T-cell (primary cell): ENCODE measurements at regions not wholly inside any gene's neighbourhood (a gene's known extent, or its start where the extent isn't known, plus 50 kb on each side); places are given as distances from the start of the nearest gene placed in this dataset.
"Not testable (repeated sequence)": the region's sequence is repeated elsewhere in the genome, so short reads cannot be mapped to it uniquely, and the experiment has no call there.

Source experiments
- ATAC-seq, 4 experiments: fragments of 200-7000 bp in 3 of 4; fragments of 150-1000 bp in 1 of 4; cut with Tn5 transposase; replicated peaks in 1 of 4; 1 replicate in 3 of 4; 2 replicates in 1 of 4; pipeline ENCODE4 v1.10.0; 2021; ENCODE audit warnings: moderate library complexity in 3 of 4, mild to moderate bottlenecking in 2 of 4, moderate number of reproducible peaks in 1 of 4
- CTCF ChIA-PET, 2 donors: fragments of 300-600 bp; sonication (Branson Sonifier 250); formaldehyde crosslinking; loops; one replicate each; lab custom pipeline; 2022; ENCODE audit warnings: antibody characterized with exemption in 2 of 2; lab: Charles Lee
- POLR2A ChIA-PET, 2 donors: fragments of 300-600 bp; sonication (Branson Sonifier 250); formaldehyde crosslinking; loops; one replicate each; lab custom pipeline; 2022; ENCODE audit warnings: antibody characterized with exemption in 2 of 2; lab: Charles Lee
- DNase-seq, 35 experiments: peaks; one replicate each; pipeline versions ENCODE4 v3.0.0 to v3.0.0-alpha.2; 2013 to 2023
- H3K27ac ChIP-seq: one replicate; pipeline ENCODE4 v1.5.1; 2013; ENCODE audit warnings: low read length
- H3K27me3 ChIP-seq, 2 experiments: replicated peaks in 1 of 2; 1 replicate in 1 of 2; 2 replicates in 1 of 2; pipeline versions ENCODE4 v1.6.1 to v1.7.0; 2013; ENCODE audit warnings: low read length in 1 of 2, mixed read lengths in 1 of 2; ENCODE audit not compliant: control insufficient read depth in 2 of 2, insufficient read depth in 2 of 2; ENCODE audit errors: extremely low read depth in 1 of 2
- H3K36me3 ChIP-seq, 2 donors: 1 replicate in 1 of 2; 2 replicates in 1 of 2; pipeline versions ENCODE4 v1.6.1 to v1.7.0; 2013; ENCODE audit warnings: low read length in 1 of 2; ENCODE audit not compliant: control insufficient read depth in 2 of 2, insufficient read depth in 1 of 2; ENCODE audit errors: extremely low read depth in 1 of 2
- H3K4me1 ChIP-seq, 2 experiments: 1 replicate in 1 of 2; 2 replicates in 1 of 2; pipeline versions ENCODE4 v1.6.1 to v1.7.0; 2013; ENCODE audit warnings: low read length in 2 of 2, mixed read lengths in 1 of 2; ENCODE audit not compliant: insufficient read depth in 2 of 2, control insufficient read depth in 1 of 2; ENCODE audit errors: extremely low read depth in 1 of 2
- H3K4me3 ChIP-seq, 2 donors: 1 replicate in 1 of 2; 2 replicates in 1 of 2; pipeline versions ENCODE4 v1.5.1 to v1.7.0; 2013; ENCODE audit warnings: mild to moderate bottlenecking in 2 of 2, low read length in 1 of 2, moderate library complexity in 1 of 2; ENCODE audit not compliant: control insufficient read depth in 1 of 2; ENCODE audit errors: extremely low read depth in 1 of 2
- H3K9me3 ChIP-seq: 2 replicates; pipeline ENCODE4 v1.7.0; 2013
- H3K27ac Mint-ChIP-seq, 2 donors: one replicate each; pipeline ENCODE4 v1.8.0; 2020 to 2021; ENCODE audit warnings: mild to moderate bottlenecking in 2 of 2, mixed read lengths in 2 of 2
- H3K27me3 Mint-ChIP-seq, 2 donors: one replicate each; pipeline ENCODE4 v1.8.0; 2021 to 2022; ENCODE audit warnings: mixed read lengths in 2 of 2
- H3K36me3 Mint-ChIP-seq: one replicate; pipeline ENCODE4 v1.8.0; 2021; ENCODE audit warnings: mixed read lengths
- H3K4me1 Mint-ChIP-seq, 3 donors: one replicate each; pipeline ENCODE4 v1.8.0; 2020 to 2022; ENCODE audit warnings: mixed read lengths in 3 of 3, mild to moderate bottlenecking in 1 of 3
- H3K4me3 Mint-ChIP-seq, 3 donors: one replicate each; pipeline ENCODE4 v1.8.0; 2020 to 2022; ENCODE audit warnings: mild to moderate bottlenecking in 3 of 3, mixed read lengths in 3 of 3, moderate library complexity in 3 of 3
- H3K9me3 Mint-ChIP-seq, 3 donors: one replicate each; pipeline ENCODE4 v1.8.0; 2020 to 2022; ENCODE audit warnings: mixed read lengths in 3 of 3
- WGBS: methylation state at CpG from one replicate; pipeline ENCODE4 v1.1.5; 2013; ENCODE audit warnings: missing lambda C conversion rate; ENCODE audit not compliant: insufficient coverage; 5-methylcytosine and 5-hydroxymethylcytosine counted together

- CTCF ChIA-PET, H3K4me3 Mint-ChIP-seq, H3K27ac Mint-ChIP-seq, H3K4me1 Mint-ChIP-seq, H3K36me3 Mint-ChIP-seq, H3K4me1 ChIP-seq, H3K27me3 ChIP-seq, H3K36me3 ChIP-seq, DNase-seq, ATAC-seq, H3K4me3 ChIP-seq, H3K27ac ChIP-seq, H3K9me3 ChIP-seq, H3K27me3 Mint-ChIP-seq: not testable (repeated sequence)
- POLR2A ChIA-PET, result interaction anchor here in 1 of 2 donors (0.6 kb wide), 1 partner anchor 987 kb away, joined by 3 read pairs; no protein-coding TSS in a partner anchor
- peaks cover 2 to 15% (median 8%) of the 10 kb centered on the region in 3 donors for H3K9me3 Mint-ChIP-seq
- 80% methylated on average over 1 of the region's 6 CpGs for WGBS
Measured at GRCh38 chr9:78172610-78173009, 63.3 kb upstream of the CEP78 start.

- no peaks in the 10 kb centered on the region for H3K4me1 ChIP-seq
- ATAC-seq (no peak), DNase-seq (no peak)
- CTCF ChIA-PET, result no interaction called here
- no peaks in the 10 kb centered on the region for H3K9me3 ChIP-seq
- no peaks in the 10 kb centered on the region for H3K36me3 ChIP-seq
- peaks cover 2% of the 10 kb centered on the region for H3K36me3 Mint-ChIP-seq
- H3K27ac Mint-ChIP-seq, result no peak overlapping the region
- H3K27me3 ChIP-seq, result no peaks in the 10 kb centered on the region
- H3K4me1 Mint-ChIP-seq, result no peaks in the 10 kb centered on the region
- H3K4me3 ChIP-seq, result no peak overlapping the region
- WGBS, result no CpG with 5 or more reads among the region's 1 CpG
- POLR2A ChIA-PET, result no interaction called here
- H3K27me3 Mint-ChIP-seq, result no peaks in the 10 kb centered on the region
- no peak overlapping the region for H3K27ac ChIP-seq
- H3K9me3 Mint-ChIP-seq, result peaks cover 2 to 15% (median 8%) of the 10 kb centered on the region in 3 donors
- H3K4me3 Mint-ChIP-seq, result no peak overlapping the region
Measured at GRCh38 chr9:78171651-78172050, 64.2 kb upstream of the CEP78 start.

GRCh38 chr9:78169125-78169524 lies 66.8 kb upstream of the CEP78 start:
- H3K4me1 ChIP-seq, result no peaks in the 10 kb centered on the region
- no peaks in the 10 kb centered on the region for H3K36me3 ChIP-seq
- Mint-ChIP-seq H3K4me1 (no peaks in the 10 kb centered on the region), H3K9me3 (peaks cover 4 to 18% (median 8%) of the 10 kb centered on the region in 3 donors), H3K36me3 (peaks cover 2% of the 10 kb centered on the region), H3K27me3 (no peaks in the 10 kb centered on the region), H3K4me3 (no peak overlapping the region), H3K27ac (no peak overlapping the region)
- peaks cover 2% of the 10 kb centered on the region for H3K9me3 ChIP-seq
- CTCF ChIA-PET, result no interaction called here
- no peak for DNase-seq
- H3K4me3 ChIP-seq, result no peak overlapping the region
- POLR2A ChIA-PET, result no interaction called here
- no peaks in the 10 kb centered on the region for H3K27me3 ChIP-seq
- no CpG with 5 or more reads among the region's 6 CpGs for WGBS
- ATAC-seq, result no peak
- H3K27ac ChIP-seq, result no peak overlapping the region

- Histone ChIP-seq H3K27ac (no peak overlapping the region), H3K27me3 (no peaks in the 10 kb centered on the region), H3K36me3 (no peaks in the 10 kb centered on the region), H3K9me3 (peaks cover 2% of the 10 kb centered on the region), H3K4me3 (no peak overlapping the region), H3K4me1 (no peaks in the 10 kb centered on the region)
- POLR2A ChIA-PET, result no interaction called here
- no peaks in the 10 kb centered on the region for H3K27me3 Mint-ChIP-seq
- ATAC-seq, result no peak
- CTCF ChIA-PET, result no interaction called here
- H3K4me3 Mint-ChIP-seq, result no peak overlapping the region
- H3K27ac Mint-ChIP-seq, result no peak overlapping the region
- peaks cover 9% of the 10 kb centered on the region for H3K36me3 Mint-ChIP-seq
- peaks cover 7 to 23% (median 12%) of the 10 kb centered on the region in 3 donors for H3K9me3 Mint-ChIP-seq
- WGBS, result no CpG with 5 or more reads among the region's 2 CpGs
- DNase-seq, result no peak
- no peaks in the 10 kb centered on the region for H3K4me1 Mint-ChIP-seq
Measured at GRCh38 chr9:78167356-78167755, 68.5 kb upstream of the CEP78 start.

DNA sequence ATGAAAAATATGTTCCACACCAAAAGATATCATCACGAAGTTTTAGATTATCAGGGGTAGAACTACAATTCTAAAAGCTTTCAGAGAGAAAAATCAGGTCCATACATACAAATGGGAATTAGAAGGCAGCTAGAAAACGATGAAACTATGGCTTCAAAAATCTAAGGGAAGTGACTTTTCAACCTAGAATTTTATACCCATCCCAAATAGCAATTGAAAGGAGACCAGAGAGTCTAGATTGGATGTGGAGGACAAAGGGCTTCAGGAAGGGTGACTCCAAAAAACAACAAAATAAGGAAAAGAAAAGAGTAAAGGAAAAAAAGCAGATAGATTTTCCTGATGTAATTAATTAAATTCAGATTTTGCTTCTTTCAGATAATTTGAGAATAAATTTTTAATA lies 72.0 kb upstream of the CEP78 start:
- Histone ChIP-seq H3K27ac (no peak overlapping the region), H3K27me3 (no peaks in the 10 kb centered on the region), H3K36me3 (no peaks in the 10 kb centered on the region), H3K4me1 (no peaks in the 10 kb centered on the region), H3K4me3 (no peak overlapping the region), H3K9me3 (peaks cover 2% of the 10 kb centered on the region)
- no CpG with 5 or more reads among the region's 2 CpGs for WGBS
- ChIA-PET POLR2A (no interaction called here), CTCF (no interaction called here)
- ATAC-seq, result no peak
- peaks cover 7 to 21% (median 12%) of the 10 kb centered on the region in 3 donors for H3K9me3 Mint-ChIP-seq
- peaks cover 14% of the 10 kb centered on the region for H3K36me3 Mint-ChIP-seq
- no peaks in the 10 kb centered on the region for H3K4me1 Mint-ChIP-seq
- no peaks in the 10 kb centered on the region for H3K27me3 Mint-ChIP-seq
- no peak for DNase-seq
- H3K4me3 Mint-ChIP-seq, result no peak overlapping the region
- H3K27ac Mint-ChIP-seq, result no peak overlapping the region

DNA sequence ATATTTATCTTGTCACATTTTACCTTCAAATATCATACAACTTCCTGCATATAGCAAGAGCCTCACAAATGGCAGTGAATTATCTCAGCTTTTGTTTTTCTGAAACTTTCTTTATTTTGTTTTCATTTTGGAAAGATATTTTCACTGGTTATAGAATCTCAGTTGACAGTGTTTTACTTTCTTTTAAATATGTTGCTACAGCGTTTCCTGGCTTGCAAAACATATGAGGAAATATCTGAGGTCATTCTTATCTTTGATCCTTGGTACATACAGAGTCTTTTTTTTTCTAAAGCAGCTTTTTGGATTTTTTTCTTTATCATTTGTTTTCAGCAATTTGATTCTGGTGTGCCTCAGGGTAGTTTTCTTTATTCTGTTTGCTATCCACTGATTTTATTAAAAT lies 77.6 kb upstream of the CEP78 start:
- ATAC-seq (no peak), DNase-seq (no peak)
- ChIA-PET POLR2A (no interaction called here), CTCF (no interaction called here)
- Mint-ChIP-seq H3K27ac (no peak overlapping the region), H3K9me3 (peaks cover 4 to 24% (median 5%) of the 10 kb centered on the region in 3 donors), H3K4me1 (no peaks in the 10 kb centered on the region), H3K27me3 (no peaks in the 10 kb centered on the region), H3K36me3 (peaks cover 7% of the 10 kb centered on the region), H3K4me3 (no peak overlapping the region)
- Histone ChIP-seq H3K27ac (no peak overlapping the region), H3K4me3 (no peak overlapping the region), H3K9me3 (peaks cover 3% of the 10 kb centered on the region), H3K36me3 (no peaks in the 10 kb centered on the region), H3K4me1 (no peaks in the 10 kb centered on the region), H3K27me3 (no peaks in the 10 kb centered on the region)
- WGBS, result no CpG with 5 or more reads among the region's 1 CpG

GRCh38 chr9:78150983-78151356 lies 84.9 kb upstream of the CEP78 start:
- ChIA-PET POLR2A (no interaction called here), CTCF (no interaction called here)
- Mint-ChIP-seq H3K36me3 (no peaks in the 10 kb centered on the region), H3K4me3 (no peak overlapping the region), H3K9me3 (peaks cover 0 to 4% (median 0%) of the 10 kb centered on the region in 3 donors), H3K27ac (no peak overlapping the region), H3K27me3 (no peaks in the 10 kb centered on the region), H3K4me1 (no peaks in the 10 kb centered on the region)
- no peaks in the 10 kb centered on the region for H3K9me3 ChIP-seq
- H3K27me3 ChIP-seq, result peaks cover 0 to 6% of the 10 kb centered on the region in 2 experiments
- ATAC-seq (no peak), DNase-seq (no peak)
- H3K4me1 ChIP-seq, result no peaks in the 10 kb centered on the region
- H3K27ac ChIP-seq, result no peak overlapping the region
- H3K36me3 ChIP-seq, result no peaks in the 10 kb centered on the region
- H3K4me3 ChIP-seq, result no peak overlapping the region
- 97% methylated on average over 9 of the region's 20 CpGs for WGBS
